ENCODE measurements at regions not wholly inside any gene's neighbourhood (a gene's known extent, or its start where the extent isn't known, plus 50 kb on each side); places are given as distances from the start of the nearest gene placed in this dataset.

DNA sequence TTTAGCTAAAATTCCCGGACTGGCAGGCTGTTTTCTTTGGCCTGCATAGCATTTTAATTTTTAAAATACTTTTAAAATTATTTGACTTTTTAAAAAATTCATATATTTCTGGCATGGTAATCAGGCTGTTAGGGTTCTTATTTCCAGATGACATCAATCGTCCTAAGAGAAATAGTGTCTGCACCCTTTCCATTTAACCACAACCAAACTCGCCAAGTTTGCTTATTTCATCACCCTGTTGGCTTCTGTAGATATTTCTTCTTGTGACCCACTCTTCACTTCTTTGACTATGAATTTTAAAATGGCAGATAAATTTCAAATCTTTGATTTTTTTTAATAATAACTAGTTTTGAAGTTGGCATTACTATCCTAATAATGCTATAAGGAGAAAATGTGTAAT, 675.7 kb upstream of the FTMT start:
- TF ChIP-seq ZFX (IDR thresholded peaks at IDR 0.05), result no peak
- TF ChIP-seq, protein P1, sequence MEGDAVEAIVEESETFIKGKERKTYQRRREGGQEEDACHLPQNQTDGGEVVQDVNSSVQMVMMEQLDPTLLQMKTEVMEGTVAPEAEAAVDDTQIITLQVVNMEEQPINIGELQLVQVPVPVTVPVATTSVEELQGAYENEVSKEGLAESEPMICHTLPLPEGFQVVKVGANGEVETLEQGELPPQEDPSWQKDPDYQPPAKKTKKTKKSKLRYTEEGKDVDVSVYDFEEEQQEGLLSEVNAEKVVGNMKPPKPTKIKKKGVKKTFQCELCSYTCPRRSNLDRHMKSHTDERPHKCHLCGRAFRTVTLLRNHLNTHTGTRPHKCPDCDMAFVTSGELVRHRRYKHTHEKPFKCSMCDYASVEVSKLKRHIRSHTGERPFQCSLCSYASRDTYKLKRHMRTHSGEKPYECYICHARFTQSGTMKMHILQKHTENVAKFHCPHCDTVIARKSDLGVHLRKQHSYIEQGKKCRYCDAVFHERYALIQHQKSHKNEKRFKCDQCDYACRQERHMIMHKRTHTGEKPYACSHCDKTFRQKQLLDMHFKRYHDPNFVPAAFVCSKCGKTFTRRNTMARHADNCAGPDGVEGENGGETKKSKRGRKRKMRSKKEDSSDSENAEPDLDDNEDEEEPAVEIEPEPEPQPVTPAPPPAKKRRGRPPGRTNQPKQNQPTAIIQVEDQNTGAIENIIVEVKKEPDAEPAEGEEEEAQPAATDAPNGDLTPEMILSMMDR (conservative IDR thresholded peaks at IDR 0.05), result no peak
- H3K27ac ChIP-seq, result no peak overlapping the region

DNA sequence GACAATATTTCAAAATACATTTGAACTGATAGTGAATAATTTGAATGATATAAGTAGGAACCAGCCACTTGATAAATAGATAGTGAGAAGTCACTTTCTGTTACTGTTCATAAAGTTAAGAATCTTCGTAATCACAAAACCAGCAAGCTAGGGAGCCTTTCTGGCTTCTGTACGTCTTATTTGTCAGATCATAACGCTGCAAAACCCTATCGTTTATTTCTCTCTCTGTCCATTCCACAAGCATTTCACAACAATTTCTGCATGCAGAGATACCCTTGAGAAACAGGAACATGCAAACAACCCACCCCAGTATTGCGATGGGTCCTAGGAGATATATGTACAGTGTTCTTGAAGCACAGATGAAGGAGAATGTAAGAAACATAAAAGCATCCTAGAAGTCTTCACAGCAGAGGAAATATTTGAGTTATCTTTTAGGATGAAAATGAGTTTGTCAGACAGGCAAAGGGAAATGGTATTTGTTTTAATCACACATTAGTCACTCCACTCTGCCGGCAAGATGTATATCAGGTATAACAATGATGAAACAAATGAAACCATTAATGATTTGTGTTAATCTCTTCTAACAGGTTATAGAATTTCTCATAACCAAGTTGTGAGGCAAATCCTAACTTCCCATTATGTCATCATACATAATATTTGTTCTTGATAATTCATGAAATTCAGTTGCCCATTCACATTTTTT, 668.7 kb upstream of the FTMT start:
- TF ChIP-seq ZFX (IDR thresholded peaks at IDR 0.05), result no peak
- TF ChIP-seq, protein P1 (conservative IDR thresholded peaks at IDR 0.05), result no peak
- H3K27ac ChIP-seq, result no peak overlapping the region

DNA sequence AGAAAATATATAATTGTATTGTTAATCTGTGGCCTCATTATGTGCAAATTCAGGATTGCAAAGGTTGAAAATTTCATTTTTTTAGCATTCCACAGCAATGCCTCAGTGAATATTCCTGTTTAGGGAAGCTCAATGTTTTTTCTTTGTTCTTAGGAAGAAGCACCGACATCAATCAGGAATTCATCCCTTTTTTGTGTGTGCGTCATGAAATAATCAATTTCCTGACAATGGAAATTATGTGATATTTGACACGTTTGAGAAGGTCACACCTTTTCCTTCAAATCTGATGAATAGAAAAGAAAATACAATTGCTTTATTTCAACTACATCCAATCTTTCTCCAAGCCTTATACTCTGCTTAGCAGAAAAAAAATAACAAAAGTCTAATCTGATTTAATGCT, 662.8 kb upstream of the FTMT start:
- TF ChIP-seq, protein P1 (conservative IDR thresholded peaks at IDR 0.05), result no peak
- no peak for TF ChIP-seq ZFX (IDR thresholded peaks at IDR 0.05)
- H3K27ac ChIP-seq, result no peak overlapping the region

DNA sequence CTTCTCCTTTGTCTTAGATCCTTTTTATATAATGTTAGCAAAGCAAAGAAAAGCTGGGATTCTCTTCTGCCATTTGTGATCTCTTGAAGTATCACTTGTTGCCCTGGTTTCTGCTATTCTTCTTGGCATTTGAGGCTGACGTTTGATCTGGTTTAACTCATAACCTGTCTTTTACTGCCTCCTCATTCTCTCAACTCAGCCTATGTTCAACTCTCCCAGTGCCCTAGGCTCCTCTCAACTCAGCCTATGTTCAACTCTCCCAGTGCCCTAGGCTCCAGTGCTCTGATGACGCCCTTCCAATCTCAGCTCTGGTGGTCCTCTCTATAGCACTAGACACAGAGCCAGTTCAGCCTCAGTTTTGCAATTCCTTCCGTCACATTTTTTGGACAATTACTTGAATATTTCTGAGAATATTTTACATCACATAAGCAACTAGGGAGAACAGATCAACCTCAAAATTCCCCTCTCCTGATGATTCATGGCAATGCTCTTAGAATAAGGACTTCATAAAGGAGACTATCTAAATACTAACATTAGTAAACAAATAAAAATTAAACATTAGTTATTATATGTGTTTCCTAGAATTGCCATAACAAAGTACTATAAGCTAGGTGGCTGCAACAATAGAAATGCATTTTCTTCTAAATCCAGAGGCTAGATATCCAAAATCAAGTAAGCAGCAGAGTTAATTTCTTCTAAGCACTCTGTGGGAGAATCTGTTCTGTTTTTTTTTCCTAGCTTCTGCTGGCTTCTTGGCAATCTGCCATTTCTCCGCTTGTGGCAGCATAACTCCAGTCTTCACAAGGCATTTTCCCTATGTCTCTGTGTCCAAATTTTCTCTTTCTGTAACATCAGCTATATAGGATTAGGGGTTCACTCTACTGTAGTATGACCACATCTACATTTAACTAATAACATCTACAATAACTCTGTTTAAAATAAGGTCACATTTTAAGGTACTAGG, 662.1 kb upstream of the FTMT start:
- no peak for TF ChIP-seq ZFX (IDR thresholded peaks at IDR 0.05)
- TF ChIP-seq, protein P1 (conservative IDR thresholded peaks at IDR 0.05), result no peak
- H3K27ac ChIP-seq, result no peak overlapping the region

DNA sequence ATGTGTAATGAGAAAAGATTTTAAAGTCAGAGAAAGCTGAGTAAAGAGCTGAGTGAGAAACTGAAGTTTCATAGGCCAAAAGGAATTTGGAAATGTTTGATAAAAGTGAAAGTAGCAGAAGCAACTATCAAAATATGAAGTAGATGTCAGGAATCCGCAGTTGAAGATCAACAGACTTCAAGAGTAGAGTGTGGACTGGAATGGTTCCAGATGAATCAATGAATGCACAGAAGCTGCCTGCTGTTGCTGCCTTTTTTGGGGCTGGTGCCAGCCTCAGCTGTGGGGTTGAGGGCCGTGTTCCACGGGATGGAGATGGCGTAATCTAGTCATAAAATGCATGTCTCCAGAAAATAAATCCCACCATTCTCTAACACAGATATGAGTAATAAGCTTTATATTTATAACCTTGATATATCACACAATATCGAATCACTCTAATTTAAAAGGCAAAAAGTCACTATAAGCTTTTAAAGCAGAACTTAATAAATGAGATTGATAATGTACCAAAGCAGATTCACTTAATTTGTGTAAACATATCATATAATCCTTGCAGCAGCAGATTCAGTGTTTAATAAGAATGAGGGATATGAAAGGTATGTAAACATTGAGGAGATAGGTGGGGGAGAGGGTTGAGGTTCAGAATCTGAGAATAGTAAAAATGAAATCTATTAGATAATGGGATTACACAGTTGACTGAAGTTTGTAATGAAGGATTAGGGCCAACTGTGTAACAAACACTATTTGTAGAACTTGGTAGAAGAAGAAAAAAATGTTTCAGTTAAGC, 652.3 kb upstream of the FTMT start:
- no peak overlapping the region for H3K27ac ChIP-seq
- no peak for TF ChIP-seq ZFX (IDR thresholded peaks at IDR 0.05)
- TF ChIP-seq, protein P1 (conservative IDR thresholded peaks at IDR 0.05), result no peak

DNA sequence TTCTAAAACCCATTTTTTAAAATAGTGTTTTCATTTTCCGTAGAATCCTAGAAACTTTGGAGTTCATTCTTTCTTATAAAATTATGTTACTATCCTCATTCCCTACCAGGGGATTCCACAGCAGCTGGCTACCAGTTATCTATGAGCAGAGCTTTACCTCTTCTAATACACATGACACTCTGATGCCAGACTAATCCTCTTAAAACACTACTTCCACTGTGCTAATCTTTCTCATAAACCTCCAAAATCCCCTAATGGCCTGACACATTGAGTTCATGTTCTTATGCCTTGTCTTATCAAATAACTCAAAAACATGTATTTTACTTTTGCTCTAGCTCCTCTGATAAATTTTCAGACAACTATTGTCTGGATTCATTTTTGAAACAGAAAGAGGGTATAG, 633.6 kb upstream of the FTMT start:
- TF ChIP-seq, protein P1 (conservative IDR thresholded peaks at IDR 0.05), result no peak
- no peak for TF ChIP-seq ZFX (IDR thresholded peaks at IDR 0.05)
- H3K27ac ChIP-seq, result no peak overlapping the region

Measured in C4-2B (cell line).